ENCODE measurements at regions not wholly inside any gene's neighbourhood (a gene's known extent, or its start where the extent isn't known, plus 50 kb on each side); places are given as distances from the start of the nearest gene placed in this dataset.
A peak's percentile ranks its signal among the peaks of the same experiment; 100 is the strongest.
"Not testable (repeated sequence)": the region's sequence is repeated elsewhere in the genome, so short reads cannot be mapped to it uniquely, and the experiment has no call there.

DNA sequence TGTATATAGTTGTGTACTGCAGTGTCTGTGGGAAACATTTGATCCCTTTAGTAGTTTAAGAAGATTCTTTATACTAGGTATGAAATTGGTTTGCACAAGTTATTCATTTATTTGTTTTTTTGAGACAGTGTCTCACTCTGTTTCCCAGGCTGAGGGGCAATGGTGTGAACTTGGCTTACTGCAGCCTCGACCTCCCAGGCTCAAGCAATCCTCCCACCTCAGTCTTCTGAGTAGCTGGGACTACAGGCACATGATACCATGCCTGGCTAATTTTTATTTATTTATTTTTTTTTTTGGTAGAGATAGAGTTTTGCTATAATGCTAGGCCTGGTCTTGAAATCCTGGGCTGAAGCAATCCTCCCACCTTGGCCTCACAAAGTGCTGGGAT lies 209.4 kb downstream of the RASSF9 start:
- H3K4me1 ChIP-seq (ENCODE audit: insufficient read depth, low read length, poor library complexity, severe bottlenecking), result peaks cover 19% of the 10 kb centered on the region
- no peaks in the 10 kb centered on the region for H3K79me2 ChIP-seq (ENCODE audit: insufficient read depth, low read length)
- H3K9me2 ChIP-seq (replicated peaks; ENCODE audit: low read depth, low read length), result no peaks in the 10 kb centered on the region
- no peak overlapping the region for H3K9ac ChIP-seq (ENCODE audit: low read depth, low read length, poor library complexity, severe bottlenecking)
- no peak overlapping the region for H3K4me3 ChIP-seq (ENCODE audit: low read length, poor library complexity, severe bottlenecking)
- H3K9me3 ChIP-seq (ENCODE audit: insufficient read depth, low read depth, low read length), result no peaks in the 10 kb centered on the region
- H2AFZ ChIP-seq (ENCODE audit: low read length), result peak overlapping the region; percentile 50; the same call in 1 of the 2 replicates
- no peaks in the 10 kb centered on the region for H3K27me3 ChIP-seq (ENCODE audit: insufficient read depth, low read length, poor library complexity, severe bottlenecking)
- H3K4me2 ChIP-seq (ENCODE audit: low read depth, low read length, poor library complexity, severe bottlenecking), result peak overlapping the region; percentile 11
- H3F3A ChIP-seq (ENCODE audit: low read depth), result no peaks in the 10 kb centered on the region
- H4K20me1 ChIP-seq (ENCODE audit: insufficient read depth, low read length, poor library complexity, severe bottlenecking), result no peaks in the 10 kb centered on the region
- H3K36me3 ChIP-seq (ENCODE audit: insufficient read depth, low read length), result no peaks in the 10 kb centered on the region
- TF ChIP-seq EZH2phosphoT487 (IDR thresholded peaks at IDR 0.05; ENCODE audit: borderline replicate concordance), result no peak
- TF ChIP-seq, protein P1, sequence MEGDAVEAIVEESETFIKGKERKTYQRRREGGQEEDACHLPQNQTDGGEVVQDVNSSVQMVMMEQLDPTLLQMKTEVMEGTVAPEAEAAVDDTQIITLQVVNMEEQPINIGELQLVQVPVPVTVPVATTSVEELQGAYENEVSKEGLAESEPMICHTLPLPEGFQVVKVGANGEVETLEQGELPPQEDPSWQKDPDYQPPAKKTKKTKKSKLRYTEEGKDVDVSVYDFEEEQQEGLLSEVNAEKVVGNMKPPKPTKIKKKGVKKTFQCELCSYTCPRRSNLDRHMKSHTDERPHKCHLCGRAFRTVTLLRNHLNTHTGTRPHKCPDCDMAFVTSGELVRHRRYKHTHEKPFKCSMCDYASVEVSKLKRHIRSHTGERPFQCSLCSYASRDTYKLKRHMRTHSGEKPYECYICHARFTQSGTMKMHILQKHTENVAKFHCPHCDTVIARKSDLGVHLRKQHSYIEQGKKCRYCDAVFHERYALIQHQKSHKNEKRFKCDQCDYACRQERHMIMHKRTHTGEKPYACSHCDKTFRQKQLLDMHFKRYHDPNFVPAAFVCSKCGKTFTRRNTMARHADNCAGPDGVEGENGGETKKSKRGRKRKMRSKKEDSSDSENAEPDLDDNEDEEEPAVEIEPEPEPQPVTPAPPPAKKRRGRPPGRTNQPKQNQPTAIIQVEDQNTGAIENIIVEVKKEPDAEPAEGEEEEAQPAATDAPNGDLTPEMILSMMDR (conservative IDR thresholded peaks at IDR 0.05; ENCODE audit: low read length), result no peak

DNA sequence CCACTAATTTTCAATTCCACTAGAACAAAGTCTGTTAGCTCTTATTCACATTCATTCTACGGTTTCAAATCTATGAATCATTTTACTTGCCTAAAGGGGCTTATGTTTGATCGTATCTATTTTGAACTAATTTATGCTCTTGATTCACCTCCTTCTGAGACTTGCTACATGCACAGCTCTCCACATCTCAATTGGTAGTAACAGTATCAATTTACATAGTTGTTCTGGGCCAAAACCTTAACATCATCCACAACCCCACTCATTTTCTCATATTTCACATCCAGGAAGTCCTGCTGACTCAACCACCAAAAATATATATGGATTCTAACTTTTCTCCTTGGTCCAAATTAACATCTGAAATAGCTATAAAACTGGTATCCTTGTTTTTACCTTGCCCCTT lies 208.6 kb downstream of the RASSF9 start:
- H3K36me3 ChIP-seq (ENCODE audit: insufficient read depth, low read length), result no peaks in the 10 kb centered on the region
- TF ChIP-seq, protein P1 (conservative IDR thresholded peaks at IDR 0.05; ENCODE audit: low read length), result no peak
- TF ChIP-seq EZH2phosphoT487 (IDR thresholded peaks at IDR 0.05; ENCODE audit: borderline replicate concordance), result no peak
- no peak overlapping the region for H3K9ac ChIP-seq (ENCODE audit: low read depth, low read length, poor library complexity, severe bottlenecking)
- no peak overlapping the region for H2AFZ ChIP-seq (ENCODE audit: low read length)
- no peaks in the 10 kb centered on the region for H3K9me2 ChIP-seq (replicated peaks; ENCODE audit: low read depth, low read length)
- H3F3A ChIP-seq (ENCODE audit: low read depth), result no peaks in the 10 kb centered on the region
- no peak overlapping the region for H3K4me3 ChIP-seq (ENCODE audit: low read length, poor library complexity, severe bottlenecking)
- no peaks in the 10 kb centered on the region for H4K20me1 ChIP-seq (ENCODE audit: insufficient read depth, low read length, poor library complexity, severe bottlenecking)
- no peaks in the 10 kb centered on the region for H3K27me3 ChIP-seq (ENCODE audit: insufficient read depth, low read length, poor library complexity, severe bottlenecking)
- H3K79me2 ChIP-seq (ENCODE audit: insufficient read depth, low read length), result no peaks in the 10 kb centered on the region
- H3K4me1 ChIP-seq (ENCODE audit: insufficient read depth, low read length, poor library complexity, severe bottlenecking), result peaks cover 19% of the 10 kb centered on the region
- no peaks in the 10 kb centered on the region for H3K9me3 ChIP-seq (ENCODE audit: insufficient read depth, low read depth, low read length)
- no peak overlapping the region for H3K4me2 ChIP-seq (ENCODE audit: low read depth, low read length, poor library complexity, severe bottlenecking)

DNA sequence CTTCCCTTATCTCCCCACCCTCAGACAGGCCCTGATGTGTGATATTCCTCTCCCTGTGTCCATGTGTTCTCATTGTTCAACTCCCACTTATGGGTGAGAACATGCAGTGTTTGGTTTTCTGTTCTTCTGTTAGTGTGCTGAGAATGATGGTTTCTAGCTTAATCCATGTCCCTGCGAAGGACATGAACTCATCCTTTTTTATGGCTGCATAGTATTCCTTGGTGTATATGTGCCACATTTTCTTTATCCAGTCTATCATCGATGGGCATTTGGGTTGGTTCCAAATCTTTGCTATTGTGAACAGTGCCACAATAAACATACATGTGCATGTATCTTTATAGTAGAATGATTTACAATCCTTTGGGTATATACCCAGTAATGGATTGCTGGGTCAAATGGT lies 207.6 kb downstream of the RASSF9 start:
- H3K9ac ChIP-seq (ENCODE audit: low read depth, low read length, poor library complexity, severe bottlenecking); H3F3A ChIP-seq (ENCODE audit: low read depth); H3K79me2 ChIP-seq (ENCODE audit: insufficient read depth, low read length); H3K9me2 ChIP-seq (replicated peaks; ENCODE audit: low read depth, low read length); H3K9me3 ChIP-seq (ENCODE audit: insufficient read depth, low read depth, low read length); H3K36me3 ChIP-seq (ENCODE audit: insufficient read depth, low read length); H4K20me1 ChIP-seq (ENCODE audit: insufficient read depth, low read length, poor library complexity, severe bottlenecking); H3K4me3 ChIP-seq (ENCODE audit: low read length, poor library complexity, severe bottlenecking); H3K4me2 ChIP-seq (ENCODE audit: low read depth, low read length, poor library complexity, severe bottlenecking); H3K27me3 ChIP-seq (ENCODE audit: insufficient read depth, low read length, poor library complexity, severe bottlenecking); H2AFZ ChIP-seq (ENCODE audit: low read length): not testable (repeated sequence)
- H3K4me1 ChIP-seq (ENCODE audit: insufficient read depth, low read length, poor library complexity, severe bottlenecking), result peaks cover 25% of the 10 kb centered on the region

DNA sequence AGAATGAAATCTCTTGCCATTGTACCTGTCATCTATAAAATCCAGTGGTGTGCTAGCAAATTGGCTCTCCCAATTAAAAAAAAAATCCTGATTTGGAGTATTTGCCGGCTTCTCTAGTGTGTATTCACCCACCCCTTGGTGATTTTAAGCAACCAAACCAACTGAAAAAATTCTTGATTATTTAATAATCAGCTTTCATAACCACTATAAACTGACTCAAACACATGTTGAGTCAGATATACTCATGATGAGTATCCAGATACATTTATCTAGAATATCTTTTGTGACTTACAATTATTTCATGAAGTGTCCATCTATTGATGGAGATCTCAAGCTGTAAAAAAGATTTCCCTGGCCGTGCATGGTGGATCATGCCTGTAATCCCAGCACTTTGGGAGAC lies 205.4 kb downstream of the RASSF9 start:
- H3K9me3 ChIP-seq (ENCODE audit: insufficient read depth, low read depth, low read length), result no peaks in the 10 kb centered on the region

More for the DNA sequence above, 205.4 kb downstream of the RASSF9 start:
- no peaks in the 10 kb centered on the region for H3K79me2 ChIP-seq (ENCODE audit: insufficient read depth, low read length)
- no peak overlapping the region for H2AFZ ChIP-seq (ENCODE audit: low read length)
- no peaks in the 10 kb centered on the region for H3F3A ChIP-seq (ENCODE audit: low read depth)
- no peak for TF ChIP-seq EZH2phosphoT487 (IDR thresholded peaks at IDR 0.05; ENCODE audit: borderline replicate concordance)
- TF ChIP-seq, protein P1 (conservative IDR thresholded peaks at IDR 0.05; ENCODE audit: low read length), result no peak
- H3K9me2 ChIP-seq (replicated peaks; ENCODE audit: low read depth, low read length), result no peaks in the 10 kb centered on the region
- H3K36me3 ChIP-seq (ENCODE audit: insufficient read depth, low read length), result no peaks in the 10 kb centered on the region
- H3K9ac ChIP-seq (ENCODE audit: low read depth, low read length, poor library complexity, severe bottlenecking), result no peak overlapping the region
- H3K4me3 ChIP-seq (ENCODE audit: low read length, poor library complexity, severe bottlenecking), result no peak overlapping the region
- H4K20me1 ChIP-seq (ENCODE audit: insufficient read depth, low read length, poor library complexity, severe bottlenecking), result no peaks in the 10 kb centered on the region
- no peak overlapping the region for H3K4me2 ChIP-seq (ENCODE audit: low read depth, low read length, poor library complexity, severe bottlenecking)
- no peaks in the 10 kb centered on the region for H3K27me3 ChIP-seq (ENCODE audit: insufficient read depth, low read length, poor library complexity, severe bottlenecking)
- H3K4me1 ChIP-seq (ENCODE audit: insufficient read depth, low read length, poor library complexity, severe bottlenecking), result peaks cover 22% of the 10 kb centered on the region

All from Loucy (cell line).